ENCODE measurements at regions not wholly inside any gene's neighbourhood (a gene's known extent, or its start where the extent isn't known, plus 50 kb on each side); places are given as distances from the start of the nearest gene placed in this dataset.
"Not testable (repeated sequence)": the region's sequence is repeated elsewhere in the genome, so short reads cannot be mapped to it uniquely, and the experiment has no call there.

DNA sequence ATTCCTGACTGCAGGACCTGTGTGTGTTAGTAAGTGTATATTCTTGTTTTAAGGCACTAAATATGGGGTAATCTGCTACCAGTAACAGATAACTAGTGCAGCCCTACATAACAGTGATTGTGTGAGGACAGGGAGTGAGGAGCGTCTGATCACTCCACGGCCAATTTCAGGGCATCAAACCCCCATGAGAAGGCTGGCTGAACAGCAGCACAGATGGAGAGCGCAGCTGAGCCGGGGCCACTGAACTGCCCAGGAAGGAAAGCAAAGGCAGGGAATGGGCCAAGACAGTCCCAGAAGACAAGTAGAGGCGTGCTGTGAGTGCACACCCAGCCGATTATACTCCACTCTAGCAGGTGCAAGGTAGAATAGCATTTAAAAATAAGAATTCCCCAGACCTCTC lies 157.1 kb upstream of the CHST15 start:
- H3K4me1 ChIP-seq (ENCODE audit: control insufficient read depth, insufficient read depth, low read length): no peaks in the 10 kb centered on the region
- no peak overlapping the region for H3K9ac ChIP-seq (ENCODE audit: low read length)
- H3K9me3 ChIP-seq (ENCODE audit: control insufficient read depth, low read length): no peaks in the 10 kb centered on the region
- no peaks in the 10 kb centered on the region for H3K36me3 ChIP-seq (ENCODE audit: control insufficient read depth, insufficient read depth, low read length)
- no peak overlapping the region for H3K4me3 ChIP-seq (ENCODE audit: low read length)
- H3K27me3 ChIP-seq (ENCODE audit: control insufficient read depth, insufficient read depth, low read length): no peaks in the 10 kb centered on the region

- H3K4me1 ChIP-seq (ENCODE audit: control insufficient read depth, insufficient read depth, low read length): no peaks in the 10 kb centered on the region
- no peaks in the 10 kb centered on the region for H3K9me3 ChIP-seq (ENCODE audit: control insufficient read depth, low read length)
- no peak overlapping the region for H3K9ac ChIP-seq (ENCODE audit: low read length)
- no peak overlapping the region for H3K4me3 ChIP-seq (ENCODE audit: low read length)
- H3K36me3 ChIP-seq (ENCODE audit: control insufficient read depth, insufficient read depth, low read length): no peaks in the 10 kb centered on the region
- no peaks in the 10 kb centered on the region for H3K27me3 ChIP-seq (ENCODE audit: control insufficient read depth, insufficient read depth, low read length)
These were observed 156.5 kb upstream of the CHST15 start for GRCh38 chr10:124249812-124250432.

- Histone ChIP-seq H3K9me3 (ENCODE audit: control insufficient read depth, low read length) (no peaks in the 10 kb centered on the region), H3K4me3 (ENCODE audit: low read length) (no peak overlapping the region), H3K4me1 (ENCODE audit: control insufficient read depth, insufficient read depth, low read length) (no peaks in the 10 kb centered on the region), H3K9ac (ENCODE audit: low read length) (no peak overlapping the region), H3K36me3 (ENCODE audit: control insufficient read depth, insufficient read depth, low read length) (no peaks in the 10 kb centered on the region), H3K27me3 (ENCODE audit: control insufficient read depth, insufficient read depth, low read length) (no peaks in the 10 kb centered on the region)
These were observed 155.8 kb upstream of the CHST15 start for GRCh38 chr10:124249196-124249595.

- Histone ChIP-seq H3K9ac (ENCODE audit: low read length) (no peak overlapping the region), H3K9me3 (ENCODE audit: control insufficient read depth, low read length) (no peaks in the 10 kb centered on the region), H3K4me1 (ENCODE audit: control insufficient read depth, insufficient read depth, low read length) (no peaks in the 10 kb centered on the region), H3K36me3 (ENCODE audit: control insufficient read depth, insufficient read depth, low read length) (no peaks in the 10 kb centered on the region), H3K4me3 (ENCODE audit: low read length) (no peak overlapping the region), H3K27me3 (ENCODE audit: control insufficient read depth, insufficient read depth, low read length) (no peaks in the 10 kb centered on the region)
These were observed 155.0 kb upstream of the CHST15 start for GRCh38 chr10:124248056-124249045.

- Histone ChIP-seq H3K9me3 (ENCODE audit: control insufficient read depth, low read length) (no peaks in the 10 kb centered on the region), H3K4me3 (ENCODE audit: low read length) (no peak overlapping the region), H3K36me3 (ENCODE audit: control insufficient read depth, insufficient read depth, low read length) (no peaks in the 10 kb centered on the region), H3K9ac (ENCODE audit: low read length) (no peak overlapping the region), H3K27me3 (ENCODE audit: control insufficient read depth, insufficient read depth, low read length) (no peaks in the 10 kb centered on the region), H3K4me1 (ENCODE audit: control insufficient read depth, insufficient read depth, low read length) (no peaks in the 10 kb centered on the region)
These were observed 152.5 kb upstream of the CHST15 start for GRCh38 chr10:124245806-124246440.

DNA sequence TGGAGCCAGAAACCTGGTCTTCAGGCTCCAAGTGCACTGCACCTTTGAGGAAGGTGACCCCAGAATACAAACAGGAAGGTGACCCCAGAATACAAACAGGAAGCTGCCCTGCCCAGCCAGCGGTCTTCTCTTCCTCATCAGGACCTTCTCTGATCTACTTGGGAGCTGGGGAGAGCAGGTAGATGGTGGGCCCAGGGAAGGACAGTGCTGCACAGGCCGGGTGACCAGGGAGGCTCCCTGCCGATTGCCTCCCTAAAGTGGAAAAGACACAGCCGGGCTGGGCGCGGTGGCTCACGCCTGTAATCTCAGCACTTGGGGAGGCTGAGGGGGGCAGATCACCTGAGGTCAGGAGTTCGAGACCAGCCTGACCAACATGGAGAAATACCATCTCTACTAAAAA lies 151.8 kb upstream of the CHST15 start:
- Histone ChIP-seq H3K9me3 (ENCODE audit: control insufficient read depth, low read length) (no peaks in the 10 kb centered on the region), H3K4me1 (ENCODE audit: control insufficient read depth, insufficient read depth, low read length) (no peaks in the 10 kb centered on the region), H3K27me3 (ENCODE audit: control insufficient read depth, insufficient read depth, low read length) (no peaks in the 10 kb centered on the region), H3K4me3 (ENCODE audit: low read length) (no peak overlapping the region), H3K9ac (ENCODE audit: low read length) (no peak overlapping the region), H3K36me3 (ENCODE audit: control insufficient read depth, insufficient read depth, low read length) (no peaks in the 10 kb centered on the region)

GRCh38 chr10:124244256-124244877 lies 151.0 kb upstream of the CHST15 start:
- no peaks in the 10 kb centered on the region for H3K4me1 ChIP-seq (ENCODE audit: control insufficient read depth, insufficient read depth, low read length)
- H3K27me3 ChIP-seq (ENCODE audit: control insufficient read depth, insufficient read depth, low read length): no peaks in the 10 kb centered on the region
- no peak overlapping the region for H3K9ac ChIP-seq (ENCODE audit: low read length)
- H3K4me3 ChIP-seq (ENCODE audit: low read length): no peak overlapping the region
- no peaks in the 10 kb centered on the region for H3K9me3 ChIP-seq (ENCODE audit: control insufficient read depth, low read length)
- no peaks in the 10 kb centered on the region for H3K36me3 ChIP-seq (ENCODE audit: control insufficient read depth, insufficient read depth, low read length)

GRCh38 chr10:124243702-124244121 lies 150.3 kb upstream of the CHST15 start:
- H3K4me1 ChIP-seq (ENCODE audit: control insufficient read depth, insufficient read depth, low read length): no peaks in the 10 kb centered on the region
- H3K9ac ChIP-seq (ENCODE audit: low read length): no peak overlapping the region
- no peaks in the 10 kb centered on the region for H3K9me3 ChIP-seq (ENCODE audit: control insufficient read depth, low read length)
- H3K36me3 ChIP-seq (ENCODE audit: control insufficient read depth, insufficient read depth, low read length): no peaks in the 10 kb centered on the region
- no peaks in the 10 kb centered on the region for H3K27me3 ChIP-seq (ENCODE audit: control insufficient read depth, insufficient read depth, low read length)
- H3K4me3 ChIP-seq (ENCODE audit: low read length): no peak overlapping the region

- Histone ChIP-seq H3K36me3 (ENCODE audit: control insufficient read depth, insufficient read depth, low read length) (no peaks in the 10 kb centered on the region), H3K9ac (ENCODE audit: low read length) (no peak overlapping the region), H3K27me3 (ENCODE audit: control insufficient read depth, insufficient read depth, low read length) (no peaks in the 10 kb centered on the region), H3K9me3 (ENCODE audit: control insufficient read depth, low read length) (no peaks in the 10 kb centered on the region), H3K4me1 (ENCODE audit: control insufficient read depth, insufficient read depth, low read length) (no peaks in the 10 kb centered on the region), H3K4me3 (ENCODE audit: low read length) (no peak overlapping the region)
These were observed 149.4 kb upstream of the CHST15 start for GRCh38 chr10:124242791-124243190.

DNA sequence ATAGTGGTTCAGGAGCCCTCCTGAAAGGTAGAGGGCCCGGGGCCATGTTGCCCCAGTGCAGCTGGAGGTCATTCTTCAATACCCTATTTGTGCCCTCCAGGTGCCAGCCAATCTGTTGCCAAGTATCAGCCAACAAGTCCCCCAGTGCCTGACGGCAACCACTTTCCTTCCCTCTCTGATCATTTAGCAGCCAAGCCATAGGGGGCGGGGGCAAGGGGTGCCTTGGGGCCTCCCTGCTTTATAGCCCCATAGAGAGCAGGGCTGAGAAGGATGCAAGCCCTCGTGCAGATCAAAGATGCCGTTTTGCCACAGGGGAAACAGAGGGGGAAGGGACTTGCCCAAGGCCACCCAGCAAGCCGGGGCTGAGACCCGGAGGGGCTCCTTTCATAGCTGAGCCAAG lies 149.0 kb upstream of the CHST15 start:
- H3K4me1 ChIP-seq (ENCODE audit: control insufficient read depth, insufficient read depth, low read length): no peaks in the 10 kb centered on the region
- H3K9ac ChIP-seq (ENCODE audit: low read length): no peak overlapping the region
- H3K9me3 ChIP-seq (ENCODE audit: control insufficient read depth, low read length): no peaks in the 10 kb centered on the region
- no peaks in the 10 kb centered on the region for H3K27me3 ChIP-seq (ENCODE audit: control insufficient read depth, insufficient read depth, low read length)
- H3K4me3 ChIP-seq (ENCODE audit: low read length): no peak overlapping the region
- H3K36me3 ChIP-seq (ENCODE audit: control insufficient read depth, insufficient read depth, low read length): no peaks in the 10 kb centered on the region

- H3K9me3 ChIP-seq (ENCODE audit: control insufficient read depth, low read length); H3K27me3 ChIP-seq (ENCODE audit: control insufficient read depth, insufficient read depth, low read length); H3K9ac ChIP-seq (ENCODE audit: low read length); H3K4me1 ChIP-seq (ENCODE audit: control insufficient read depth, insufficient read depth, low read length); H3K36me3 ChIP-seq (ENCODE audit: control insufficient read depth, insufficient read depth, low read length); H3K4me3 ChIP-seq (ENCODE audit: low read length): not testable (repeated sequence)
These were observed 148.1 kb upstream of the CHST15 start for GRCh38 chr10:124241510-124241909.

GRCh38 chr10:124240839-124241291 lies 147.5 kb upstream of the CHST15 start:
- H3K9ac ChIP-seq (ENCODE audit: low read length): no peak overlapping the region
- H3K27me3 ChIP-seq (ENCODE audit: control insufficient read depth, insufficient read depth, low read length): no peaks in the 10 kb centered on the region
- H3K9me3 ChIP-seq (ENCODE audit: control insufficient read depth, low read length): no peaks in the 10 kb centered on the region
- no peaks in the 10 kb centered on the region for H3K36me3 ChIP-seq (ENCODE audit: control insufficient read depth, insufficient read depth, low read length)
- no peak overlapping the region for H3K4me3 ChIP-seq (ENCODE audit: low read length)
- no peaks in the 10 kb centered on the region for H3K4me1 ChIP-seq (ENCODE audit: control insufficient read depth, insufficient read depth, low read length)
